Natural killer cell (primary cell): ENCODE measurements at regions not wholly inside any gene's neighbourhood (a gene's known extent, or its start where the extent isn't known, plus 50 kb on each side); places are given as distances from the start of the nearest gene placed in this dataset.

ENCODE experiments used
- ATAC-seq, 3 donors: fragments of 150-1000 bp in 2 of 3; fragments of 200-7000 bp in 1 of 3; cut with Tn5 transposase; 1 replicate in 1 of 3; 2 replicates in 2 of 3; pipeline ENCODE4 v1.10.0; 2021; ENCODE audit warnings: mild to moderate bottlenecking in 2 of 3, moderate library complexity in 2 of 3
- DNase-seq, 2 donors: peaks; one replicate each; pipeline versions ENCODE4 v3.0.0 to v3.0.0-alpha.2; 2013 to 2021; ENCODE audit warnings: mixed read lengths in 1 of 2
- H3K27ac ChIP-seq: one replicate; pipeline ENCODE4 v1.5.1; 2013; ENCODE audit warnings: mild to moderate bottlenecking, low read length
- H3K27me3 ChIP-seq: one replicate; pipeline ENCODE4 v1.6.1; 2013; ENCODE audit warnings: low read length; ENCODE audit not compliant: control insufficient read depth, insufficient read depth
- H3K36me3 ChIP-seq: one replicate; pipeline ENCODE4 v1.6.1; 2013; ENCODE audit warnings: low read length; ENCODE audit not compliant: control insufficient read depth, insufficient read depth
- H3K4me1 ChIP-seq: one replicate; pipeline ENCODE4 v1.6.1; 2013; ENCODE audit warnings: low read length; ENCODE audit not compliant: control insufficient read depth, insufficient read depth
- H3K4me3 ChIP-seq: one replicate; pipeline ENCODE4 v1.5.1; 2013; ENCODE audit warnings: low read length
- H3K9me3 ChIP-seq: one replicate; pipeline ENCODE4 v1.6.1; 2013; ENCODE audit warnings: low read length; ENCODE audit not compliant: control insufficient read depth, insufficient read depth
- H3K27ac Mint-ChIP-seq, 2 donors: one replicate each; pipeline ENCODE4 v1.8.0; 2022; ENCODE audit warnings: mild to moderate bottlenecking in 2 of 2, mixed read lengths in 2 of 2, moderate library complexity in 1 of 2
- H3K27me3 Mint-ChIP-seq, 2 donors: one replicate each; pipeline ENCODE4 v1.8.0; 2022; ENCODE audit warnings: low read depth in 2 of 2, mixed read lengths in 2 of 2
- H3K36me3 Mint-ChIP-seq: one replicate; pipeline ENCODE4 v1.8.0; 2022; ENCODE audit warnings: mixed read lengths
- H3K4me1 Mint-ChIP-seq, 2 donors: one replicate each; pipeline ENCODE4 v1.8.0; 2022; ENCODE audit warnings: mixed read lengths in 2 of 2
- H3K4me3 Mint-ChIP-seq: one replicate; pipeline ENCODE4 v1.8.0; 2022; ENCODE audit warnings: mild to moderate bottlenecking, moderate library complexity, mixed read lengths
- H3K9me3 Mint-ChIP-seq, 2 donors: one replicate each; pipeline ENCODE4 v1.8.0; 2022; ENCODE audit warnings: mixed read lengths in 2 of 2
- WGBS: methylation state at CpG from one replicate; pipeline ENCODE4 v1.1.7; 2013; ENCODE audit warnings: missing lambda C conversion rate; ENCODE audit not compliant: insufficient coverage; 5-methylcytosine and 5-hydroxymethylcytosine counted together
- intact Hi-C: fragments of 100-400 bp; cut with micrococcal nuclease; formaldehyde crosslinking; loops from one replicate; pipeline ENCODE4 v1.14.2; 2022
- TF ChIP-seq, protein P1 (sequence below): fragments of 200-600 bp; IDR thresholded peaks from one replicate; pipeline ENCODE4 v1.8.0; 2022; ENCODE audit warnings: antibody characterized with exemption

DNA sequence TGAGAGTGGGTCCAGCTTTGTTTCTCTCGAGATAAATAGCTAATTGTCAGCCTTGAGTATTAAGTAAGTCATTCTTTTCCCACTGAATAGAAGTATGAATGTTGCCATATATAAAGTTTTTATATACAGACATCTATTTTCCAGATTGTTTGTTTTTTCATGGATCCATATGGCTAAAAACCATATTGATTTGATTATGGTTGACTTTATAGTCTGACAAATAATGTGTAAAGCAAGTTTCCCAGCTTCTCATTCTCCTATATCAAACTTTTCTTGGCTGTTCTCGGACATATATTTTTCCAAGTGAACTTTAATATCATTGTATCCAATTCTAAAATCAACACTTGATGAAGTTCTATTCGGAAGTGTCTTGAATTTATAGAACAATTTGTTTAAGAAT, 352.4 kb upstream of the MEOX2 start:
- no peaks in the 10 kb centered on the region for H3K36me3 ChIP-seq
- TF ChIP-seq, protein P1, sequence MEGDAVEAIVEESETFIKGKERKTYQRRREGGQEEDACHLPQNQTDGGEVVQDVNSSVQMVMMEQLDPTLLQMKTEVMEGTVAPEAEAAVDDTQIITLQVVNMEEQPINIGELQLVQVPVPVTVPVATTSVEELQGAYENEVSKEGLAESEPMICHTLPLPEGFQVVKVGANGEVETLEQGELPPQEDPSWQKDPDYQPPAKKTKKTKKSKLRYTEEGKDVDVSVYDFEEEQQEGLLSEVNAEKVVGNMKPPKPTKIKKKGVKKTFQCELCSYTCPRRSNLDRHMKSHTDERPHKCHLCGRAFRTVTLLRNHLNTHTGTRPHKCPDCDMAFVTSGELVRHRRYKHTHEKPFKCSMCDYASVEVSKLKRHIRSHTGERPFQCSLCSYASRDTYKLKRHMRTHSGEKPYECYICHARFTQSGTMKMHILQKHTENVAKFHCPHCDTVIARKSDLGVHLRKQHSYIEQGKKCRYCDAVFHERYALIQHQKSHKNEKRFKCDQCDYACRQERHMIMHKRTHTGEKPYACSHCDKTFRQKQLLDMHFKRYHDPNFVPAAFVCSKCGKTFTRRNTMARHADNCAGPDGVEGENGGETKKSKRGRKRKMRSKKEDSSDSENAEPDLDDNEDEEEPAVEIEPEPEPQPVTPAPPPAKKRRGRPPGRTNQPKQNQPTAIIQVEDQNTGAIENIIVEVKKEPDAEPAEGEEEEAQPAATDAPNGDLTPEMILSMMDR = no peak
- Mint-ChIP-seq H3K4me1 (no peaks in the 10 kb centered on the region), H3K9me3 (peaks cover 3 to 7% of the 10 kb centered on the region in 2 donors), H3K4me3 (no peak overlapping the region), H3K36me3 (no peaks in the 10 kb centered on the region), H3K27me3 (no peaks in the 10 kb centered on the region), H3K27ac (no peak overlapping the region)
- intact Hi-C loops = no loop called here
- ATAC-seq (no peak), DNase-seq (no peak)
- no peaks in the 10 kb centered on the region for H3K9me3 ChIP-seq
- H3K27me3 ChIP-seq = no peaks in the 10 kb centered on the region
- WGBS = 63% methylated on average over 1 of the region's 3 CpGs
- no peak overlapping the region for H3K27ac ChIP-seq
- no peaks in the 10 kb centered on the region for H3K4me1 ChIP-seq
- no peak overlapping the region for H3K4me3 ChIP-seq

DNA sequence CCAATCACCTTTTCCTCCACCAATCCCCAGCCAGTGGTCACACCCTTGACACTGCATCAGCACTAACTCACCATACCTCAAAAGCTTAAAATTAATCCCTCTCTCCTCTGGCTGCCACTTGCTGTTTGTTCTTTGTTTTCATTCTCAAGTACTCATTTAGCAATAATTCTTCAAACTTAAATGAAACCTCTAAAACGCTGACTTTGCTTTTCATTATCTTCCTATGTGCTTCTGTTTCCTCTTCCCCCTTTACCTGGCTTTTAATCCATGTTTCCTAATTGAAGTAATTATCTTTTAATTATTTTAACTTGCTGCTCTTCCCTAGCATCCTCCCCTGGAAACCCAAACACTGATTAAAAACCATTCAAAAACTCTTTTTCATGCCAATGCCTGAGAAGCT, 348.9 kb upstream of the MEOX2 start:
- DNase-seq (no peak), ATAC-seq (no peak)
- intact Hi-C loops = no loop called here
- TF ChIP-seq, protein P1 = no peak
- Histone ChIP-seq H3K27ac (no peak overlapping the region), H3K9me3 (no peaks in the 10 kb centered on the region), H3K27me3 (no peaks in the 10 kb centered on the region), H3K36me3 (no peaks in the 10 kb centered on the region), H3K4me1 (no peaks in the 10 kb centered on the region), H3K4me3 (no peak overlapping the region)
- Mint-ChIP-seq H3K27ac (no peak overlapping the region), H3K4me1 (no peaks in the 10 kb centered on the region), H3K4me3 (no peak overlapping the region), H3K36me3 (no peaks in the 10 kb centered on the region), H3K9me3 (peaks cover 3 to 10% of the 10 kb centered on the region in 2 donors), H3K27me3 (no peaks in the 10 kb centered on the region)
- 80% methylated on average over 1 of the region's 1 CpG for WGBS

DNA sequence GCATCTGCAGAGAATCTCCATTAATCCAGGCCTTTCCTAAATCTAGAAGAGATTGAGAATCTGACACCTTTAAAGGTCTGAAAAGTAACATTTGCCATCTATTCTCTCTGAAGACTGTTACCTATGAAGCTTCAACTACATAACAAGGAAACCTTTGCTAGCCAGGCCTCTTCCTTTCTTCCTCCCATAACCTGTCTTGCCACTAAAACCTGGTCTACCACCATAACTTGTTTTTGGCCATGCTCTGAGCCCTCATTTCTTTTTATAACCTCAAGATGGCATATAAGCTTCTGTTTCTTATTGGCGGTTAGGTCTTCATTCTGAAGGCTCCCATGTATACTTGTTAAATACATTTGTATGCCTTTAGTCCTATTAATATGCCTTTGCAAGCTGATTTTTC, 348.4 kb upstream of the MEOX2 start:
- H3K9me3 Mint-ChIP-seq = peaks cover 3 to 12% of the 10 kb centered on the region in 2 donors
- no peaks in the 10 kb centered on the region for H3K4me1 Mint-ChIP-seq

DNA sequence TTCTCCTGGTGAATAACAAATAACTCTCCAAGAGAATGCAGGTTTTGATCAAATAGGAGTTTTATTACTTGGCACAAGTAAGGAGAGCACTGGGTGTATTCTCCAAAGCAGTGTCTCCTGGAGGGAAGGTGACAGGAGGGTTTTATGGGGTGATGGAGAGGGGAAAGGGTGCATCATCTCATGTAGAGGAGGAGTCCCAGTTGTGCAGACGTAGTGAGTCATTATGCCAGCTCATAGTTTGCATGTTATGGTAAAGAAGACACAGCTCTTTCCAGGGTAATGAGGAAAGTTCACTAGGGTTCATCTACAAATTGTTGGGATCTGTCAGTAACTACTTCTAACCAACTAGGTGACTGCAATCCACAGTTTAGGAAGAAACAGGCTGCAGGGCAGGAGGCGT, 347.9 kb upstream of the MEOX2 start:
- no peak overlapping the region for H3K4me3 ChIP-seq
- no peaks in the 10 kb centered on the region for H3K4me1 ChIP-seq
- Mint-ChIP-seq H3K9me3 (peaks cover 3 to 12% of the 10 kb centered on the region in 2 donors), H3K36me3 (no peaks in the 10 kb centered on the region), H3K4me1 (no peaks in the 10 kb centered on the region), H3K4me3 (no peak overlapping the region), H3K27ac (no peak overlapping the region), H3K27me3 (no peaks in the 10 kb centered on the region)
- WGBS = 100% methylated on average over 2 of the region's 2 CpGs
- no peak for DNase-seq
- intact Hi-C loops = no loop called here
- TF ChIP-seq, protein P1 = no peak
- H3K9me3 ChIP-seq = no peaks in the 10 kb centered on the region
- no peak overlapping the region for H3K27ac ChIP-seq
- H3K36me3 ChIP-seq = no peaks in the 10 kb centered on the region
- ATAC-seq = no peak
- no peaks in the 10 kb centered on the region for H3K27me3 ChIP-seq

More for the DNA sequence above, 348.4 kb upstream of the MEOX2 start:
- Histone ChIP-seq H3K27ac (no peak overlapping the region), H3K4me1 (no peaks in the 10 kb centered on the region), H3K4me3 (no peak overlapping the region), H3K9me3 (no peaks in the 10 kb centered on the region), H3K36me3 (no peaks in the 10 kb centered on the region), H3K27me3 (no peaks in the 10 kb centered on the region)
- DNase-seq (no peak), ATAC-seq (no peak)
- Mint-ChIP-seq H3K27me3 (no peaks in the 10 kb centered on the region), H3K4me3 (no peak overlapping the region), H3K27ac (no peak overlapping the region), H3K36me3 (no peaks in the 10 kb centered on the region)
- TF ChIP-seq, protein P1 = no peak
- WGBS = 90% methylated on average over 1 of the region's 1 CpG
- intact Hi-C loops = no loop called here
